ENCODE measurements at regions not wholly inside any gene's neighbourhood (a gene's known extent, or its start where the extent isn't known, plus 50 kb on each side); places are given as distances from the start of the nearest gene placed in this dataset.

DNA sequence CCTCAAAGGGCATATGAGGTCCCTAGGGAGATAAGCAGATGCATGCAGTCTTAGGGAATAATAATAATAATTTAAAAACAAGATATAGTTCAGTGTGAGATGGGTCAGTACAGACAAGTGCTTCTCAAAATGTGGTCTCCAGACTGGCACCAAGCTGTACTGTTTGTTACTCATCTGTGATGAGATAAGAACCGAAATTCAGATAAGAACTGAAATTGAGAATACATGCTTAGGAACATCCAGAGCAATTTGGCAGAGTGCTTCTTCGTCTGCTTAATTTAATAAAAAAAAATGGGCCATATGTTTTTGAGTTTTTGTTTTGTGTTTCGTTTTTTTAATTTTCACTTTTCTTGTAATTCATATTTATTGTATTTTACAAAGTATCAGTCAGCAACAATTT, 86.5 kb upstream of the SGCD start:
- H3K9me3 ChIP-seq (ENCODE audit: insufficient read depth in 2 of 2, low read depth in 1 of 2, low read length in 1 of 2), result no peaks in the 10 kb centered on the region
- H4K91ac ChIP-seq (replicated peaks; ENCODE audit: insufficient read length, low read length), result no peak overlapping the region
- no peak overlapping the region for H2BK12ac ChIP-seq (ENCODE audit: low read depth, low read length)
- no peak overlapping the region for H3K4me2 ChIP-seq (ENCODE audit: insufficient read depth in 1 of 2, low read depth in 2 of 2, low read length in 2 of 2)
- no peaks in the 10 kb centered on the region for H3K79me2 ChIP-seq (ENCODE audit: control insufficient read depth in 1 of 2, insufficient read depth in 2 of 2, low read length in 2 of 2)
- no peaks in the 10 kb centered on the region for H3K23me2 ChIP-seq (ENCODE audit: low read depth, low read length)
- no peak overlapping the region for H3K23ac ChIP-seq (ENCODE audit: insufficient read length)
- H3K14ac ChIP-seq (ENCODE audit: insufficient read length), result no peak overlapping the region
- H2AK5ac ChIP-seq (ENCODE audit: low read depth, low read length), result no peak overlapping the region
- ChIA-PET POLR2A (ENCODE audit: partially characterized antibody) (no interaction called here), CTCF (ENCODE audit: partially characterized antibody) (no interaction called here)
- WGBS, 2 experiments (ENCODE audit: extremely low coverage in 1 of 2, insufficient coverage in 1 of 2, insufficient read length in 1 of 2, insufficient replicate concordance in 2 of 2, low coverage in 1 of 2, low lambda C conversion rate in 2 of 2, missing lambda C conversion rate in 1 of 2), result 88% methylated on average over 3 of the region's 3 CpGs; no CpG with 5 or more reads in 1 of the 2 experiments
- no peak for TF ChIP-seq EP300 (IDR thresholded peaks at IDR 0.05; ENCODE audit: borderline replicate concordance in 1 of 2, low read depth in 2 of 2, low read length in 2 of 2)
- no peak for TF ChIP-seq SIRT6 (IDR thresholded peaks at IDR 0.05; ENCODE audit: low read length)
- H4K20me1 ChIP-seq (replicated peaks in 1 of 2; ENCODE audit: control insufficient read depth in 1 of 2, insufficient read depth in 2 of 2, low read length in 2 of 2), result no peaks in the 10 kb centered on the region
- FAIRE-seq (no peak), DNase-seq (ENCODE audit: low read depth in 1 of 2, low spot score in 2 of 2) (no peak)
- H3K36me3 ChIP-seq (ENCODE audit: control insufficient read depth in 2 of 4, insufficient read depth in 4 of 4, low read length in 3 of 4), result no peaks in the 10 kb centered on the region
- no peaks in the 10 kb centered on the region for H3K4me1 ChIP-seq (replicated peaks in 1 of 4; ENCODE audit: control insufficient read depth in 3 of 4, insufficient read depth in 4 of 4, low read length in 3 of 4)
- H3K9ac ChIP-seq (replicated peaks in 1 of 4; ENCODE audit: extremely low read depth in 1 of 4, low read depth in 3 of 4, low read length in 3 of 4), result no peak overlapping the region
- H3K27me3 ChIP-seq (replicated peaks in 1 of 4; ENCODE audit: control insufficient read depth in 3 of 4, extremely low read depth in 1 of 4, insufficient read depth in 3 of 4, low read length in 3 of 4), result no peaks in the 10 kb centered on the region
- H2AFZ ChIP-seq (ENCODE audit: low read length), result no peak overlapping the region
- H3K79me1 ChIP-seq (ENCODE audit: low read depth, low read length), result no peaks in the 10 kb centered on the region
- no peak overlapping the region for H3K27ac ChIP-seq (ENCODE audit: low read depth, low read length)
- H2BK15ac ChIP-seq (ENCODE audit: low read length), result no peak overlapping the region
- H3K4ac ChIP-seq (replicated peaks; ENCODE audit: insufficient read length, low read depth, low read length), result no peak overlapping the region
- H2BK120ac ChIP-seq (replicated peaks; ENCODE audit: low read depth, low read length), result no peak overlapping the region
- no peak overlapping the region for H3K56ac ChIP-seq (replicated peaks; ENCODE audit: insufficient read length, low read depth, low read length)
- no peak overlapping the region for H2BK20ac ChIP-seq (ENCODE audit: low read length)
- H4K8ac ChIP-seq (ENCODE audit: extremely low read depth, insufficient read depth, low read length), result no peak overlapping the region
- H4K5ac ChIP-seq (ENCODE audit: insufficient read length, low read depth, low read length), result no peak overlapping the region
- no peak overlapping the region for H3K4me3 ChIP-seq (ENCODE audit: extremely low read depth in 1 of 4, insufficient read depth in 2 of 4, low read depth in 3 of 4, low read length in 4 of 4)
- no peak overlapping the region for H2BK5ac ChIP-seq (ENCODE audit: low read depth, low read length)
- no peak overlapping the region for H3K18ac ChIP-seq (ENCODE audit: extremely low read depth, low read length)

Measured in H1 (cell line).